Activated gamma-delta T cell treated with Interleukin-2 at 50 U/mL for 16 hours (primary cell): ENCODE measurements at regions not wholly inside any gene's neighbourhood (a gene's known extent, or its start where the extent isn't known, plus 50 kb on each side); places are given as distances from the start of the nearest gene placed in this dataset.

Experiments
- DNase-seq: peaks from one replicate; pipeline ENCODE4 v3.0.0-alpha.2; 2020

GRCh38 chr2:120441744-120442471 is 96.0 kb downstream of the INHBB start:
- DNase-seq = no peak

- DNase-seq = no peak
Measured at GRCh38 chr2:120442541-120442922, 96.6 kb downstream of the INHBB start.

GRCh38 chr2:120442923-120443571 is 97.1 kb downstream of the INHBB start:
- DNase-seq = no peak

GRCh38 chr2:120443946-120444345 is 98.0 kb downstream of the INHBB start:
- no peak for DNase-seq

GRCh38 chr2:120444691-120445240 is 98.8 kb downstream of the INHBB start:
- no peak for DNase-seq

GRCh38 chr2:120445449-120446143 is 99.7 kb downstream of the INHBB start:
- no peak for DNase-seq

GRCh38 chr2:120446236-120447126 is 100.5 kb downstream of the INHBB start:
- DNase-seq = no peak

GRCh38 chr2:120447127-120447785 is 101.3 kb downstream of the INHBB start:
- DNase-seq = no peak

- DNase-seq = no peak
Measured at GRCh38 chr2:120448436-120448835, 102.5 kb downstream of the INHBB start.

GRCh38 chr2:120448961-120449810 is 103.2 kb downstream of the INHBB start:
- DNase-seq = no peak

GRCh38 chr2:120450196-120450820 is 104.4 kb downstream of the INHBB start:
- DNase-seq = no peak

GRCh38 chr2:120451334-120451733 is 105.4 kb downstream of the INHBB start:
- no peak for DNase-seq

- no peak for DNase-seq
Measured at GRCh38 chr2:120452131-120452530, 106.2 kb downstream of the INHBB start.

- no peak for DNase-seq
Measured at GRCh38 chr2:120452945-120453634, 107.2 kb downstream of the INHBB start.

GRCh38 chr2:120453635-120453998 is 107.7 kb downstream of the INHBB start:
- DNase-seq = no peak

GRCh38 chr2:120454654-120455385 is 108.9 kb downstream of the INHBB start:
- no peak for DNase-seq

- DNase-seq = no peak
Measured at GRCh38 chr2:120455390-120455789, 109.5 kb downstream of the INHBB start.

GRCh38 chr2:120456867-120457266 is 110.9 kb downstream of the INHBB start:
- no peak for DNase-seq

GRCh38 chr2:120460511-120460910 is 114.6 kb downstream of the INHBB start:
- DNase-seq = no peak
